Trophoblast cell (in vitro differentiated cells and primary cell): ENCODE measurements at regions not wholly inside any gene's neighbourhood (a gene's known extent, or its start where the extent isn't known, plus 50 kb on each side); places are given as distances from the start of the nearest gene placed in this dataset.

Experiments used
- DNase-seq, 2 donors: peaks; one replicate each; pipeline ENCODE4 v3.0.0-alpha.2; 2016
- H2AFZ ChIP-seq: 2 replicates; pipeline ENCODE4 v1.6.1; 2013; ENCODE audit warnings: low read length, moderate library complexity, mild to moderate bottlenecking; ENCODE audit not compliant: insufficient read depth, poor library complexity
- H2AK5ac ChIP-seq: 2 replicates; pipeline ENCODE4 v1.6.1; 2013; ENCODE audit warnings: mild to moderate bottlenecking, low read length
- H2BK120ac ChIP-seq: 2 replicates; pipeline ENCODE4 v1.6.1; 2013; ENCODE audit warnings: low read length, mild to moderate bottlenecking, moderate library complexity; ENCODE audit not compliant: insufficient read depth, poor library complexity
- H2BK12ac ChIP-seq: 2 replicates; pipeline ENCODE4 v1.6.1; 2013; ENCODE audit warnings: mild to moderate bottlenecking, low read length, moderate library complexity
- H2BK5ac ChIP-seq: 2 replicates; pipeline ENCODE4 v1.6.1; 2013; ENCODE audit warnings: low read length, low read depth, moderate library complexity, mild to moderate bottlenecking; ENCODE audit not compliant: poor library complexity
- H3K14ac ChIP-seq: 2 replicates; pipeline ENCODE4 v1.6.1; 2013; ENCODE audit warnings: mild to moderate bottlenecking, low read length
- H3K18ac ChIP-seq: 2 replicates; pipeline ENCODE4 v1.6.1; 2013; ENCODE audit warnings: mild to moderate bottlenecking, low read length
- H3K23ac ChIP-seq: 2 replicates; pipeline ENCODE4 v1.6.1; 2013; ENCODE audit warnings: low read length
- H3K27ac ChIP-seq: 2 replicates; pipeline ENCODE4 v1.5.1; 2013; ENCODE audit warnings: low read depth, mild to moderate bottlenecking, inconsistent platforms, low read length, moderate library complexity
- H3K27me3 ChIP-seq: 2 replicates; pipeline ENCODE4 v1.6.1; 2013; ENCODE audit warnings: inconsistent platforms, mild to moderate bottlenecking, low read length, moderate library complexity; ENCODE audit not compliant: insufficient read depth
- H3K36me3 ChIP-seq, 2 experiments: 1 replicate in 1 of 2; 2 replicates in 1 of 2; pipeline ENCODE4 v1.6.1; 2013; ENCODE audit warnings: low read length in 2 of 2, mild to moderate bottlenecking in 2 of 2, moderate library complexity in 1 of 2; ENCODE audit not compliant: insufficient read depth in 2 of 2, control insufficient read depth in 1 of 2
- H3K4ac ChIP-seq: 2 replicates; pipeline ENCODE4 v1.6.1; 2013; ENCODE audit warnings: low read depth, mild to moderate bottlenecking, low read length, moderate library complexity
- H3K4me1 ChIP-seq, 2 experiments: 1 replicate in 1 of 2; 2 replicates in 1 of 2; pipeline ENCODE4 v1.6.1; 2013; ENCODE audit warnings: low read length in 2 of 2, mild to moderate bottlenecking in 2 of 2, moderate library complexity in 1 of 2; ENCODE audit not compliant: insufficient read depth in 2 of 2, control insufficient read depth in 1 of 2
- H3K4me2 ChIP-seq: 2 replicates; pipeline ENCODE4 v1.6.1; 2013; ENCODE audit warnings: inconsistent platforms, mild to moderate bottlenecking, low read length, moderate library complexity
- H3K4me3 ChIP-seq: 2 replicates; pipeline ENCODE4 v1.5.1; 2013; ENCODE audit warnings: mild to moderate bottlenecking, low read depth, low read length, inconsistent platforms
- H3K79me1 ChIP-seq: one replicate; pipeline ENCODE4 v1.6.1; 2013; ENCODE audit warnings: low read length
- H3K79me2 ChIP-seq: 2 replicates; pipeline ENCODE4 v1.6.1; 2013; ENCODE audit warnings: low read length, mild to moderate bottlenecking; ENCODE audit not compliant: control insufficient read depth, insufficient read depth, poor library complexity
- H3K9ac ChIP-seq: 2 replicates; pipeline ENCODE4 v1.6.1; 2013; ENCODE audit warnings: mild to moderate bottlenecking, low read length
- H3K9me3 ChIP-seq: 2 replicates; pipeline ENCODE4 v1.6.1; 2013; ENCODE audit warnings: low read depth, mild to moderate bottlenecking, control low read depth, inconsistent platforms, low read length; ENCODE audit not compliant: insufficient read depth
- H4K12ac ChIP-seq: 2 replicates; pipeline ENCODE4 v1.6.1; 2013; ENCODE audit warnings: low read depth, mild to moderate bottlenecking, low read length, moderate library complexity
- H4K8ac ChIP-seq: 2 replicates; pipeline ENCODE4 v1.6.1; 2013; ENCODE audit warnings: low read depth, mild to moderate bottlenecking, low read length, moderate library complexity
- H4K91ac ChIP-seq: one replicate; pipeline ENCODE4 v1.6.1; 2013; ENCODE audit warnings: low read depth, mild to moderate bottlenecking, low read length, moderate library complexity
- WGBS: extraction: QIAGEN DNeasy Blood & Tissue Kit; methylation state at CpG from one replicate; pipeline ENCODE4 v1.1.7; 2013; ENCODE audit warnings: missing lambda C conversion rate; ENCODE audit not compliant: insufficient read length, insufficient coverage; ENCODE audit errors: extremely low coverage; 5-methylcytosine and 5-hydroxymethylcytosine counted together

DNA sequence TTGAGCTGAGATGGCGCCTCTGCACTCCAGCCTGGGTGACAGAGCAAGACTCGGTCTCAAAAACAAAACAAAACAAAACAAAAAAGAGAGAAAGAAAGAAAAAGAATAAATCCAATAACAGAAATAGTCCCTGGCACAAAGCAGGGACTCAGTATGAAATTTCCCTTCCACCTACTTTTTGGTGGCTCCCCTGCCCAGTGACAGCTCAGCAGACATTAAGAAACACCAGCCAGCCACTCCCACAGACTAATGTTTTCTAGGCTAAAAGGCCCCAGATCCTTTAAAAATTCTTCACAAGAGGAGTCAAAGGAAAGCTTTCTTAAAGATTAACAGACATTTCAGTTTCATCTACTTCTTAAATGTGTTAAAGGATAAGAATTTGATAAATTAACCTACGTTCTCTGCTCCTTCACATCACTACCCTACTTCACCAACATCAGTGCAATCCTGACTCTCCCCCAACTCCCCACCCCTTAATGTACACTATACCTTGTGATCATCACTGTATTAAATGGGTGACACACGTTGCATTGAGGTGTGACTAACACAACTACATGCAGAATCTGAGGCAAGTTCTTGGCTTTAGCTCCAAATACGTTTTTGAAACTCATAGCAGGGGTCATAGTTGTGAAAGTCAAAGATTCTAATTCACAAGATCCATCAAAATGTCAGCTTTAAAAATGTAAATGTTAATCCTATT, 114.5 kb upstream of the CAV2 start:
- Histone ChIP-seq H2AFZ (no peak overlapping the region), H3K27me3 (no peaks in the 10 kb centered on the region), H2BK12ac (no peak overlapping the region), H3K14ac (no peak overlapping the region), H3K27ac (no peak overlapping the region), H4K91ac (no peak overlapping the region), H2BK120ac (no peak overlapping the region), H3K4me2 (no peak overlapping the region), H3K4ac (no peak overlapping the region), H3K9me3 (no peaks in the 10 kb centered on the region), H4K8ac (no peak overlapping the region), H3K36me3 (no peaks in the 10 kb centered on the region), H3K79me1 (no peaks in the 10 kb centered on the region), H3K79me2 (no peaks in the 10 kb centered on the region), H2AK5ac (no peak overlapping the region), H3K4me1 (no peaks in the 10 kb centered on the region), H2BK5ac (no peak overlapping the region), H3K18ac (no peak overlapping the region), H3K23ac (no peak overlapping the region), H3K9ac (no peak overlapping the region), H4K12ac (no peak overlapping the region), H3K4me3 (no peak overlapping the region)
- no peak for DNase-seq
- WGBS, result no CpG with 5 or more reads among the region's 5 CpGs

- no peaks in the 10 kb centered on the region for H3K79me1 ChIP-seq
- no peaks in the 10 kb centered on the region for H3K9me3 ChIP-seq
- no peaks in the 10 kb centered on the region for H3K4me1 ChIP-seq
- H2AK5ac ChIP-seq, result no peak overlapping the region
- no peak overlapping the region for H3K4me2 ChIP-seq
- no CpG with 5 or more reads among the region's 5 CpGs for WGBS
- H4K12ac ChIP-seq, result no peak overlapping the region
- H2BK120ac ChIP-seq, result no peak overlapping the region
- H3K27me3 ChIP-seq, result no peaks in the 10 kb centered on the region
- H2BK5ac ChIP-seq, result no peak overlapping the region
- no peak overlapping the region for H4K91ac ChIP-seq
- H2BK12ac ChIP-seq, result no peak overlapping the region
- DNase-seq, result peak; percentile 63 to 87
- H3K23ac ChIP-seq, result no peak overlapping the region
- no peaks in the 10 kb centered on the region for H3K79me2 ChIP-seq
- no peak overlapping the region for H2AFZ ChIP-seq
- H3K9ac ChIP-seq, result no peak overlapping the region
- no peak overlapping the region for H3K14ac ChIP-seq
- H3K18ac ChIP-seq, result no peak overlapping the region
- H4K8ac ChIP-seq, result no peak overlapping the region
- no peak overlapping the region for H3K4me3 ChIP-seq
- no peak overlapping the region for H3K27ac ChIP-seq
- no peaks in the 10 kb centered on the region for H3K36me3 ChIP-seq
- H3K4ac ChIP-seq, result no peak overlapping the region
Measured at GRCh38 chr7:116386674-116387073, 112.9 kb upstream of the CAV2 start.

DNA sequence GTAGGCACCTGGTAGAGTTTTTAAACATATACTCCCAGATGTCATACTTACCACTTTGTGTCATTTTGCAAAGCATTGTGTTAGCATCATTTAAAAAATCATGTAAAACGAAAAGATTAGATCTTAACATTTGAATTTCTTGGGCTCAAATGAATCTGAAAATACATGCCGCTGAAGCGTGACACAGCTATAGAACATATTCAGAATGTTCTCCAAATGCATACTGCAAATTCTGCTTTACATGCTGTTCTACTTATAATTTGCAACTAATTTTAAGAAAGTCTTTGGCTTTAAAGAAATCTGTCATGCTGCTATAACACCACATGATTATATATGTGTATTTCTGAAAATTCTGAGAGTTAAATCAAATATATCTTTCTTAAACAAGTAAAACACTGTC, 109.2 kb upstream of the CAV2 start:
- H2AFZ ChIP-seq, result no peak overlapping the region
- no peak overlapping the region for H4K8ac ChIP-seq
- no peak overlapping the region for H3K14ac ChIP-seq
- H3K9me3 ChIP-seq, result no peaks in the 10 kb centered on the region
- no peak overlapping the region for H4K91ac ChIP-seq
- H3K27me3 ChIP-seq, result no peaks in the 10 kb centered on the region
- no peaks in the 10 kb centered on the region for H3K79me1 ChIP-seq
- no peak overlapping the region for H3K23ac ChIP-seq
- no CpG with 5 or more reads among the region's 3 CpGs for WGBS
- no peak overlapping the region for H3K27ac ChIP-seq
- H2AK5ac ChIP-seq, result no peak overlapping the region
- no peak overlapping the region for H2BK5ac ChIP-seq
- H4K12ac ChIP-seq, result no peak overlapping the region
- no peak for DNase-seq
- no peaks in the 10 kb centered on the region for H3K4me1 ChIP-seq
- H3K9ac ChIP-seq, result no peak overlapping the region
- no peak overlapping the region for H2BK12ac ChIP-seq
- no peak overlapping the region for H3K18ac ChIP-seq
- H2BK120ac ChIP-seq, result no peak overlapping the region
- no peak overlapping the region for H3K4me3 ChIP-seq
- no peaks in the 10 kb centered on the region for H3K79me2 ChIP-seq
- no peaks in the 10 kb centered on the region for H3K36me3 ChIP-seq
- no peak overlapping the region for H3K4ac ChIP-seq
- H3K4me2 ChIP-seq, result no peak overlapping the region

DNA sequence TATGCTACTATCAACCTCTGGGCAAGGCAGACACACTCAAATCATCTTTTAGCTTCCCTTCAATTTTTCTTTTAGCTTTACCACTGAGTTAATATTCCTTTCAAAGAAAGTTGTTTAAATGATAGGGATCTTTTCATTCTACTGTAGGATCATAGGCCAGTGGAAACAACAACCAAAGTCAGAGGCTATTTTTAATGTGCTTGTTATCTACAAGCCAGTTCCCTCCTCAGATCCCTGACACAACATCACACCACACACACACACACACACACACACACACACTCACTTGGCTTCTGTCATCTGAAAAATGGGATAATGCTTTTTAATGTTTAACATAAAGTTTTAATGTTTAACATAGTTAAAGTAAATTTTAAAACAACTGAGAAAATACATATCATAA, 106.7 kb upstream of the CAV2 start:
- H3K9ac ChIP-seq, result no peak overlapping the region
- H3K4ac ChIP-seq, result no peak overlapping the region
- no peak overlapping the region for H2BK5ac ChIP-seq
- no peak overlapping the region for H4K12ac ChIP-seq
- H3K79me2 ChIP-seq, result no peaks in the 10 kb centered on the region
- H3K4me2 ChIP-seq, result no peak overlapping the region
- no peak overlapping the region for H3K14ac ChIP-seq
- no peak overlapping the region for H4K91ac ChIP-seq
- H3K18ac ChIP-seq, result no peak overlapping the region
- H2BK120ac ChIP-seq, result no peak overlapping the region
- H2AK5ac ChIP-seq, result no peak overlapping the region
- H2BK12ac ChIP-seq, result no peak overlapping the region
- H3K36me3 ChIP-seq, result no peaks in the 10 kb centered on the region
- no peaks in the 10 kb centered on the region for H3K79me1 ChIP-seq
- H3K4me1 ChIP-seq, result peaks cover 0 to 2% of the 10 kb centered on the region in 2 experiments
- H3K27me3 ChIP-seq, result no peaks in the 10 kb centered on the region
- no peak overlapping the region for H4K8ac ChIP-seq
- H3K27ac ChIP-seq, result no peak overlapping the region
- H3K23ac ChIP-seq, result no peak overlapping the region
- DNase-seq, result no peak
- no peaks in the 10 kb centered on the region for H3K9me3 ChIP-seq
- H3K4me3 ChIP-seq, result no peak overlapping the region
- no peak overlapping the region for H2AFZ ChIP-seq
